Neuron (in vitro differentiated cells): ENCODE measurements at regions not wholly inside any gene's neighbourhood (a gene's known extent, or its start where the extent isn't known, plus 50 kb on each side); places are given as distances from the start of the nearest gene placed in this dataset.
"Not testable (repeated sequence)": the region's sequence is repeated elsewhere in the genome, so short reads cannot be mapped to it uniquely, and the experiment has no call there.

Experiments
- H2AFZ ChIP-seq: one replicate; pipeline ENCODE4 v1.6.1; 2013; ENCODE audit warnings: low read depth, mild to moderate bottlenecking, inconsistent platforms, low read length, moderate library complexity
- H3K27me3 ChIP-seq: one replicate; pipeline ENCODE4 v1.6.1; 2013; ENCODE audit warnings: low read length; ENCODE audit not compliant: insufficient read depth
- H3K36me3 ChIP-seq: one replicate; pipeline ENCODE4 v1.6.1; 2013; ENCODE audit warnings: low read length; ENCODE audit not compliant: insufficient read depth
- H3K4me1 ChIP-seq: one replicate; pipeline ENCODE4 v1.6.1; 2013; ENCODE audit warnings: low read length; ENCODE audit not compliant: insufficient read depth
- H3K4me3 ChIP-seq: 2 replicates; pipeline ENCODE4 v1.5.1; 2013; ENCODE audit warnings: mild to moderate bottlenecking, low read length, moderate library complexity
- H3K9me3 ChIP-seq: one replicate; pipeline ENCODE4 v1.6.1; 2013; ENCODE audit warnings: low read length

DNA sequence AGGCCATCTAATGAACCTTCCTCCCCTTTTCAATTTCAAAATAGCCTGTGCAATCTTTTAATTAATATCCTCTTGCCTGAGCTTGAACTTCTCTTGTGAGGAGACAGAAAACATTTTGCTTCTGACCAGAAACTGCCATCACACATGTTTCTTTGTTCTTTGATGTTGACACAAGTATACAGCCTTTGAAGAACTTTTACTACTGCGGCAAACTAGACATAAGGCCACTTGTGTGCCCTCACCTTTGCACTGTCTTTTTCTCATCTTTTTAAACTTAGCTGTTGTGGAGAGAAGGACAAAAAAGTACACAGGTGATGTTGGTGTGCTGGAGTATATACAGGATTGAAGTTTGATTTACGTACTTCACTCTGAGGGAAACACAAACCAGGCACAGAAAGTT lies 116.3 kb upstream of the C1GALT1C1 start:
- Histone ChIP-seq H3K4me1 (no peaks in the 10 kb centered on the region), H3K27me3 (peaks cover 2% of the 10 kb centered on the region), H3K9me3 (no peaks in the 10 kb centered on the region), H3K36me3 (no peaks in the 10 kb centered on the region), H2AFZ (no peak overlapping the region), H3K4me3 (no peak overlapping the region)

GRCh38 chrX:120742946-120743665 lies 113.3 kb upstream of the C1GALT1C1 start:
- no peak overlapping the region for H2AFZ ChIP-seq

GRCh38 chrX:120741452-120741851 lies 111.6 kb upstream of the C1GALT1C1 start:
- H3K9me3 ChIP-seq, result no peaks in the 10 kb centered on the region
- peaks cover 2% of the 10 kb centered on the region for H3K27me3 ChIP-seq
- no peaks in the 10 kb centered on the region for H3K36me3 ChIP-seq
- H3K4me1 ChIP-seq, result no peaks in the 10 kb centered on the region
- no peak overlapping the region for H2AFZ ChIP-seq
- H3K4me3 ChIP-seq, result no peak overlapping the region

More at GRCh38 chrX:120742946-120743665, 113.3 kb upstream of the C1GALT1C1 start:
- Histone ChIP-seq H3K9me3 (no peaks in the 10 kb centered on the region), H3K4me3 (no peak overlapping the region), H3K36me3 (no peaks in the 10 kb centered on the region), H3K27me3 (peaks cover 4% of the 10 kb centered on the region), H3K4me1 (no peaks in the 10 kb centered on the region)

GRCh38 chrX:120740072-120740471 lies 110.2 kb upstream of the C1GALT1C1 start:
- H3K27me3 ChIP-seq, result peaks cover 2% of the 10 kb centered on the region
- H2AFZ ChIP-seq, result no peak overlapping the region
- H3K4me3 ChIP-seq, result no peak overlapping the region
- H3K9me3 ChIP-seq, result no peaks in the 10 kb centered on the region
- H3K36me3 ChIP-seq, result no peaks in the 10 kb centered on the region
- no peaks in the 10 kb centered on the region for H3K4me1 ChIP-seq

GRCh38 chrX:120739300-120739699 lies 109.4 kb upstream of the C1GALT1C1 start:
- H3K36me3 ChIP-seq, result no peaks in the 10 kb centered on the region
- H3K27me3 ChIP-seq, result peaks cover 2% of the 10 kb centered on the region
- no peak overlapping the region for H3K4me3 ChIP-seq
- H2AFZ ChIP-seq, result no peak overlapping the region
- no peaks in the 10 kb centered on the region for H3K9me3 ChIP-seq
- H3K4me1 ChIP-seq, result no peaks in the 10 kb centered on the region

DNA sequence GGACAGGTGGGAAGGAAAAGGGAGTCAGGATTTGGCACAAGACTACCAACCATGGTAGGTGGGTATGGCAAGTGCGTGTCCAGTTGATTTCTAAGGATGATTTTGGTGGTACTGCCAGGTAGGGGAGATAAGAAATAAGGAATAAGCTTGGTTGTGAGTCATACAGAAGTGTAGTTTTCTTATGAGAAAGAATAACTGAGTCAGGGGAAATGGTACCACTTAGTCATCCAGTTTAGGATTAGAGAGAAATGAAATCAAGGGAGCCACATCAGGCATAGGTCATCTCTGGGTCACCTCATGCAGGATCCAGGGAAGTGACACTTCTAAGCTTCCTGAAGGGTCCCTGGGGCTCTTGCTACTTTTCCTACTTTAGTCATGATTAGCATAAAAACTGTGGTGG lies 107.1 kb upstream of the C1GALT1C1 start:
- Histone ChIP-seq H3K4me3 (no peak overlapping the region), H2AFZ (no peak overlapping the region), H3K27me3 (peaks cover 2% of the 10 kb centered on the region), H3K36me3 (no peaks in the 10 kb centered on the region), H3K9me3 (no peaks in the 10 kb centered on the region), H3K4me1 (no peaks in the 10 kb centered on the region)

DNA sequence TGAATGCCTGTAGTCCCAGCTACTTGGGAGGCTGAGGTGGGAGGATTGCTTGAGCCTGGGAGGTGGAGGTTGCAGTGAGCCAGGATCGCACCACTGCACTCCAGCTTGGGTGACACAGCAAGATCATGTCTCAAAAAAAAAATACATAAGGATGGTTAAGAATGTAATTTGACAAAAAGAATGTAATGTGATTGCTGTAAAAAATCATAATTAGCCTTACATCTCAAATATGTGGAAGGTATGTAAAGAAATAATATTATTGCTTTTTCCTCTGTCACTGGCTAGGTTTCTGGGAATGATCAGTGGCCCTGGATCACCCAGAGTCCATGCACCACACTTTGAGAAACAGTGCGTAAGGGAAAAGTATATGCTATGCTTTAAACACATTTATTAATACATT lies 106.1 kb upstream of the C1GALT1C1 start:
- H3K36me3 ChIP-seq, result no peaks in the 10 kb centered on the region
- H3K9me3 ChIP-seq, result no peaks in the 10 kb centered on the region
- no peak overlapping the region for H2AFZ ChIP-seq
- no peaks in the 10 kb centered on the region for H3K4me1 ChIP-seq
- no peak overlapping the region for H3K4me3 ChIP-seq
- peaks cover 2% of the 10 kb centered on the region for H3K27me3 ChIP-seq

DNA sequence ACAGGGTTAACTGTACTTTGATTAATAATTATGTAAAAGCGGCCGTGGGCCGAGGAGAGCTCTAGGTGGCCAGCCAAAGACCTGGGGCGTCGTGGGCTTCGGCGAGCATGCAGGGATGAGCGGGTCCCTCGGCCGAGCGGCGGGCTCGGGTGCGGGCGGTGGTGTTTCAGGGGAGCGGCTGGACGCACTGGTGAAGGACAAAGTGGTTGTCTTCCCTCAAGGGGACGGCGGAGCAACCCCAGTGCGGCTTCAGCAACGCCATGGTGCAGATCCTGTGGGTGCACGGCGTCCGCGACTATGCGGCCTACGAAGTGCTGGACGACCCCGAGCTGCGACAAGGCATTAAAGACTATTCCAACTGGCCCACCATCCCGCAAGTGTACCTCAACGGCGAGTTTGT lies 103.0 kb upstream of the C1GALT1C1 start:
- H2AFZ ChIP-seq, result no peak overlapping the region
- H3K36me3 ChIP-seq, result no peaks in the 10 kb centered on the region
- no peaks in the 10 kb centered on the region for H3K9me3 ChIP-seq
- no peak overlapping the region for H3K4me3 ChIP-seq
- no peaks in the 10 kb centered on the region for H3K27me3 ChIP-seq
- H3K4me1 ChIP-seq, result no peaks in the 10 kb centered on the region

DNA sequence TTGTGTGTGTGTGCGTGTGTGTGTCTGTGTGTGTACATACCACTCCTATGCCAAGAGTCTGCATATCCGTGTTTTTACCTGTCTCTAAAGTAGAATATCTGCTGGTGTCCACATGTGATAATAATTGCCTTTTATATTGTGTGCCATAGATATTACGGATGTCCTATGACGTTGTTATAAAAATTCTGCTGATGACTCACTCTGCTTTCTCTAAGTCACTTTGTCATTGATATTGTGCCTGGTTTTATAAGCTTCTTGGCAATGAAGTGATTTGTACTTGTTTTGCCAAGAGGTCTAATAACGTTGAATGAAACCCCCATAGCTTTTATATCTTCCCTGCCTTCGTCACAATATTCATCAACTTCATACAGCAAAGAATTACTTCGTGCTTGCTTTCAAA lies 102.6 kb upstream of the C1GALT1C1 start:
- Histone ChIP-seq H3K27me3 (no peaks in the 10 kb centered on the region), H2AFZ (no peak overlapping the region), H3K9me3 (no peaks in the 10 kb centered on the region), H3K4me1 (no peaks in the 10 kb centered on the region), H3K4me3 (no peak overlapping the region), H3K36me3 (no peaks in the 10 kb centered on the region)

- Histone ChIP-seq H3K4me3 (no peak overlapping the region), H3K4me1 (no peaks in the 10 kb centered on the region), H3K36me3 (no peaks in the 10 kb centered on the region), H3K27me3 (no peaks in the 10 kb centered on the region), H2AFZ (no peak overlapping the region), H3K9me3 (no peaks in the 10 kb centered on the region)
Observed at GRCh38 chrX:120731386-120731785, 101.5 kb upstream of the C1GALT1C1 start.

- not testable (repeated sequence) for H3K4me1 ChIP-seq, H2AFZ ChIP-seq, H3K9me3 ChIP-seq, H3K27me3 ChIP-seq, H3K4me3 ChIP-seq, H3K36me3 ChIP-seq
Observed at GRCh38 chrX:120729506-120730255, 99.8 kb upstream of the C1GALT1C1 start.

- Histone ChIP-seq H3K9me3 (no peaks in the 10 kb centered on the region), H3K4me1 (no peaks in the 10 kb centered on the region), H3K36me3 (no peaks in the 10 kb centered on the region), H3K4me3 (no peak overlapping the region), H2AFZ (no peak overlapping the region), H3K27me3 (no peaks in the 10 kb centered on the region)
Observed at GRCh38 chrX:120727911-120728310, 98.1 kb upstream of the C1GALT1C1 start.

DNA sequence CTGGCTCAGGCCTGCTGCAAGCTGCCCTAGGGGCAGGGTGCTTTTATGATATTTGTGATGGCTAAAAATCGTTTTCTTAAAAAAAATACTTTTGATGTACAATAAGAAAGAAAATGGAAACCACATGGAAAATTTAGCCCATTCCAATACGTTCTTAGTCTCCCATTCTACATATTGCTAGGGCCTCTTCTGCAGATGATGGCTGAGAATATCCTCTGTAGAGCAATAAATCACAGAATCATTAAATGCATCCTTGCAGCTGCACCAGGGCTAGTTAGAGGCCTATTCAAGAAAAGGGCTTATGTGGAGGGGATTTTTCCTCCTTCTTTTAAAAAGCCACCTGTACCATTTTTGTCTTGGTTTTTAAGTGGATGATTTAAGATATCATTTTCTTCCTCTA lies 97.6 kb upstream of the C1GALT1C1 start:
- H3K4me1 ChIP-seq, result no peaks in the 10 kb centered on the region
- no peak overlapping the region for H3K4me3 ChIP-seq
- H3K36me3 ChIP-seq, result no peaks in the 10 kb centered on the region
- H3K27me3 ChIP-seq, result no peaks in the 10 kb centered on the region
- no peaks in the 10 kb centered on the region for H3K9me3 ChIP-seq
- no peak overlapping the region for H2AFZ ChIP-seq
